Kidney (tissue), 13 donors: ENCODE measurements at regions not wholly inside any gene's neighbourhood (a gene's known extent, or its start where the extent isn't known, plus 50 kb on each side); places are given as distances from the start of the nearest gene placed in this dataset.

Experiments
- DNase-seq, 5 donors: peaks; one replicate each; pipeline ENCODE4 v3.0.0-alpha.2; 2013 to 2020
- FAIRE-seq: peaks from 2 replicates; lab custom pipeline; 2012; peaks lifted over from hg19 to GRCh38; lab: Jason Lieb, UNC
- H3K27ac ChIP-seq, 2 donors: one replicate each; pipeline ENCODE4 v1.7.0; 2013; ENCODE audit warnings: low read depth in 2 of 2, low read length in 2 of 2, inconsistent platforms in 1 of 2
- H3K27me3 ChIP-seq: one replicate; pipeline ENCODE4 v1.7.1; 2013; ENCODE audit warnings: low read length, inconsistent platforms; ENCODE audit not compliant: control insufficient read depth, insufficient read depth
- H3K36me3 ChIP-seq, 3 donors: one replicate each; pipeline versions ENCODE4 v1.7.0 to v1.7.1; 2013; ENCODE audit warnings: low read length in 3 of 3, control low read depth in 1 of 3, inconsistent platforms in 1 of 3; ENCODE audit not compliant: insufficient read depth in 3 of 3, control insufficient read depth in 2 of 3
- H3K4me1 ChIP-seq, 3 donors: one replicate each; pipeline versions ENCODE4 v1.7.0 to v1.7.1; 2013; ENCODE audit warnings: low read length in 3 of 3, inconsistent platforms in 1 of 3, low read depth in 1 of 3; ENCODE audit not compliant: control insufficient read depth in 2 of 3, insufficient read depth in 2 of 3
- H3K4me3 ChIP-seq, 3 donors: one replicate each; pipeline versions ENCODE4 v1.7.0 to v1.8.1; 2013; ENCODE audit warnings: low read length in 3 of 3, control low read depth in 1 of 3, inconsistent platforms in 1 of 3
- H3K9ac ChIP-seq, 3 donors: one replicate each; pipeline versions ENCODE4 v1.7.0 to v1.7.1; 2013; ENCODE audit warnings: low read length in 3 of 3, control low read depth in 1 of 3, inconsistent platforms in 1 of 3
- H3K9me3 ChIP-seq, 3 donors: one replicate each; pipeline versions ENCODE4 v1.7.0 to v1.7.1; 2013; ENCODE audit warnings: low read length in 3 of 3, control low read depth in 1 of 3, inconsistent platforms in 1 of 3; ENCODE audit not compliant: control insufficient read depth in 2 of 3, insufficient read depth in 1 of 3
- CTCF ChIP-seq: IDR thresholded peaks from 3 replicates; pipeline ENCODE4 v1.5.1; 2012; ENCODE audit warnings: mild to moderate bottlenecking, moderate library complexity, borderline replicate concordance; ENCODE audit not compliant: insufficient read depth; ENCODE audit errors: extremely low read depth
- intact Hi-C: fragments of 100-400 bp; cut with DNase I; formaldehyde crosslinking; loops from one replicate; pipeline ENCODE4 v1.11.1; 2022
- donor health status: control.
- donor health status: control.
- donor health status: control.
- donor health status: control.
- donor health status: control.
- donor health status: DM: yes; HTN: yes; CAD: no.
- donor health status: Normal renal cell carcinoma (clear cell type).

DNA sequence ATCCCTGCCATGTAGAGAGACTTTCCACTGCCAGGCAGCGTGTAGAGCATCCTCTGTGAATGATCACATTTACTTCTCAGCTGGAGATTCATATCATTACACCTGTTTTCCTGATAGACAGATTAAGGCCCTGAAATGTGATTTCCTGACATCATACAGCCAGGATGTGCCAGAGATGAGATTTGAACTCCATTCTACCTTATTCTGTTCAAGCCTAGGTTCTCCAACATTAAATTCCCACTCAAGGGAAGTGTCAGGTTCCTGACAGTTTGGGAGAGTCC lies 482.1 kb downstream of the RPS24 start:
- Histone ChIP-seq H3K27me3 (no peaks in the 10 kb centered on the region), H3K36me3 (no peaks in the 10 kb centered on the region), H3K4me3 (no peak overlapping the region), H3K9me3 (no peaks in the 10 kb centered on the region), H3K9ac (no peak overlapping the region), H3K4me1 (no peaks in the 10 kb centered on the region), H3K27ac (no peak overlapping the region)
- TF ChIP-seq CTCF, result no peak
- intact Hi-C loops, result no loop called here
- FAIRE-seq (no peak), DNase-seq (peak in 1 of 5 donors; percentile 5)

DNA sequence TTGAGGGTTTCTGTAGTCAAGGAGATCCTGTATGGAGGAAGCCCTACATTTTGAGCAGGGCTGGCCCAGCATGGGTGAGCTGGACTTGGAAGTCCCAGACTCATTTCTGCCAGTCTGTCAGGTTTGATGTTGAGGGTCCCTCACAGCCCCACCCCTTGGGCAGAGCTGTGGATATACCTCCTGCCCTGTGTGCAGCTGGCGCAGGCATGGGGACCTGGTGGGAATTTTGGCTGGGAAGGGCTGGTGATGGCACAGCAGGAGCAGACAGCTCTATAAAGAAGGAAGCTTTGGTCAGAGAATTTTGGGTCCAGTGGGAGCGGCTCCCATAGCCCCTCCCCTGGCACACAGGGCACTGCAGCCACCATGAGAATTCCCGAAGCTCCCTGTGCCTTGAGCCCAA lies 482.6 kb downstream of the RPS24 start:
- no peak for FAIRE-seq
- Histone ChIP-seq H3K27ac (no peak overlapping the region), H3K4me3 (no peak overlapping the region), H3K9ac (no peak overlapping the region), H3K4me1 (no peaks in the 10 kb centered on the region), H3K36me3 (no peaks in the 10 kb centered on the region), H3K27me3 (no peaks in the 10 kb centered on the region), H3K9me3 (no peaks in the 10 kb centered on the region)
- no peak for TF ChIP-seq CTCF
- intact Hi-C loops, result no loop called here
- peak in 2 of 5 donors; percentile 3 to 31 for DNase-seq

- no peaks in the 10 kb centered on the region for H3K27me3 ChIP-seq
- H3K27ac ChIP-seq, result no peak overlapping the region
- intact Hi-C loops, result no loop called here
- H3K4me3 ChIP-seq, result no peak overlapping the region
- TF ChIP-seq CTCF, result no peak
- H3K9me3 ChIP-seq, result no peaks in the 10 kb centered on the region
- H3K4me1 ChIP-seq, result no peaks in the 10 kb centered on the region
- FAIRE-seq, result no peak
- H3K36me3 ChIP-seq, result no peaks in the 10 kb centered on the region
- H3K9ac ChIP-seq, result no peak overlapping the region
- DNase-seq, result peak in 4 of 5 donors; percentile 11 to 56 (median 16)
These were observed 483.1 kb downstream of the RPS24 start for GRCh38 chr10:78516756-78517155.

GRCh38 chr10:78518224-78518623 lies 484.6 kb downstream of the RPS24 start:
- DNase-seq (peak in 2 of 5 donors; percentile 1 to 16), FAIRE-seq (no peak)
- Histone ChIP-seq H3K27ac (no peak overlapping the region), H3K9ac (no peak overlapping the region), H3K4me1 (no peaks in the 10 kb centered on the region), H3K9me3 (no peaks in the 10 kb centered on the region), H3K4me3 (no peak overlapping the region), H3K36me3 (no peaks in the 10 kb centered on the region), H3K27me3 (no peaks in the 10 kb centered on the region)
- intact Hi-C loops, result no loop called here
- TF ChIP-seq CTCF, result no peak
